ENCODE measurements at regions not wholly inside any gene's neighbourhood (a gene's known extent, or its start where the extent isn't known, plus 50 kb on each side); places are given as distances from the start of the nearest gene placed in this dataset.

GRCh38 chr2:53312181-53312580, 455.4 kb upstream of the CHAC2 start:
- FAIRE-seq (no peak), DNase-seq (ENCODE audit: low read depth, low spot score) (no peak)
- H3K4me2 ChIP-seq (ENCODE audit: control insufficient read depth, extremely low read depth, insufficient read depth, low read depth, low read length): no peak overlapping the region
- H3K27ac ChIP-seq (ENCODE audit: control insufficient read depth, insufficient read depth, low read length): peak overlapping the region; percentile 58
- H3K9ac ChIP-seq (ENCODE audit: control insufficient read depth, extremely low read depth, insufficient read depth, low read length): peak overlapping the region; percentile 28
- no peaks in the 10 kb centered on the region for H3K36me3 ChIP-seq (ENCODE audit: control insufficient read depth in 2 of 2, extremely low read depth in 1 of 2, insufficient read depth in 2 of 2, low read length in 2 of 2)
- no peaks in the 10 kb centered on the region for H3K9me3 ChIP-seq (ENCODE audit: control insufficient read depth, low read depth, low read length)
- peaks cover 15% of the 10 kb centered on the region for H3K4me1 ChIP-seq (ENCODE audit: control insufficient read depth, extremely low read depth, insufficient read depth, low read length)
- no peaks in the 10 kb centered on the region for H3K79me2 ChIP-seq (ENCODE audit: control insufficient read depth, insufficient read depth, low read length)
- no peaks in the 10 kb centered on the region for H3K9me1 ChIP-seq (ENCODE audit: control insufficient read depth, extremely low read depth, insufficient read depth, low read length)
- TF ChIP-seq EZH2 (IDR thresholded peaks at IDR 0.05; ENCODE audit: low read length) (no peak), CTCF (optimal IDR thresholded peaks at IDR 0.05 in 1 of 3, IDR thresholded peaks at IDR 0.05 in 1 of 3, conservative IDR thresholded peaks at IDR 0.05 in 1 of 3; ENCODE audit: extremely low read depth in 1 of 3, insufficient read depth in 2 of 3, low read length in 3 of 3) (no peak)
- H3K4me3 ChIP-seq (ENCODE audit: control insufficient read depth in 2 of 3, extremely low read depth in 1 of 3, insufficient read depth in 2 of 3, low read depth in 1 of 3, low read length in 3 of 3): no peak overlapping the region
- dilution Hi-C loops (cut with MboI; ENCODE audit: extremely low pct_ligation_motif_present, low sequenced_read_pairs): no loop called here
- H4K20me1 ChIP-seq (ENCODE audit: control insufficient read depth, extremely low read depth, insufficient read depth, low read length): no peaks in the 10 kb centered on the region
- no peak overlapping the region for H2AFZ ChIP-seq (ENCODE audit: control insufficient read depth, low read length)
- no peaks in the 10 kb centered on the region for H3K27me3 ChIP-seq (ENCODE audit: control insufficient read depth, extremely low read depth, insufficient read depth, low read length)

- no peak overlapping the region for H3K4me2 ChIP-seq (ENCODE audit: control insufficient read depth, extremely low read depth, insufficient read depth, low read depth, low read length)
- no peak overlapping the region for H3K27ac ChIP-seq (ENCODE audit: control insufficient read depth, insufficient read depth, low read length)
- DNase-seq (ENCODE audit: low read depth, low spot score) (no peak), FAIRE-seq (no peak)
- no peak overlapping the region for H3K4me3 ChIP-seq (ENCODE audit: control insufficient read depth in 2 of 3, extremely low read depth in 1 of 3, insufficient read depth in 2 of 3, low read depth in 1 of 3, low read length in 3 of 3)
- no peaks in the 10 kb centered on the region for H3K79me2 ChIP-seq (ENCODE audit: control insufficient read depth, insufficient read depth, low read length)
- H3K9ac ChIP-seq (ENCODE audit: control insufficient read depth, extremely low read depth, insufficient read depth, low read length): no peak overlapping the region
- dilution Hi-C loops (cut with MboI; ENCODE audit: extremely low pct_ligation_motif_present, low sequenced_read_pairs): no loop called here
- H2AFZ ChIP-seq (ENCODE audit: control insufficient read depth, low read length): no peak overlapping the region
- TF ChIP-seq CTCF (optimal IDR thresholded peaks at IDR 0.05 in 1 of 3, IDR thresholded peaks at IDR 0.05 in 1 of 3, conservative IDR thresholded peaks at IDR 0.05 in 1 of 3; ENCODE audit: extremely low read depth in 1 of 3, insufficient read depth in 2 of 3, low read length in 3 of 3) (no peak), EZH2 (IDR thresholded peaks at IDR 0.05; ENCODE audit: low read length) (no peak)
- no peaks in the 10 kb centered on the region for H4K20me1 ChIP-seq (ENCODE audit: control insufficient read depth, extremely low read depth, insufficient read depth, low read length)
- H3K4me1 ChIP-seq (ENCODE audit: control insufficient read depth, extremely low read depth, insufficient read depth, low read length): no peaks in the 10 kb centered on the region
- H3K9me3 ChIP-seq (ENCODE audit: control insufficient read depth, low read depth, low read length): no peaks in the 10 kb centered on the region
- no peaks in the 10 kb centered on the region for H3K36me3 ChIP-seq (ENCODE audit: control insufficient read depth in 2 of 2, extremely low read depth in 1 of 2, insufficient read depth in 2 of 2, low read length in 2 of 2)
- H3K27me3 ChIP-seq (ENCODE audit: control insufficient read depth, extremely low read depth, insufficient read depth, low read length): no peaks in the 10 kb centered on the region
- no peaks in the 10 kb centered on the region for H3K9me1 ChIP-seq (ENCODE audit: control insufficient read depth, extremely low read depth, insufficient read depth, low read length)
Observed at GRCh38 chr2:53303012-53303578, 464.5 kb upstream of the CHAC2 start.
